ENCODE measurements at regions not wholly inside any gene's neighbourhood (a gene's known extent, or its start where the extent isn't known, plus 50 kb on each side); places are given as distances from the start of the nearest gene placed in this dataset.

DNA sequence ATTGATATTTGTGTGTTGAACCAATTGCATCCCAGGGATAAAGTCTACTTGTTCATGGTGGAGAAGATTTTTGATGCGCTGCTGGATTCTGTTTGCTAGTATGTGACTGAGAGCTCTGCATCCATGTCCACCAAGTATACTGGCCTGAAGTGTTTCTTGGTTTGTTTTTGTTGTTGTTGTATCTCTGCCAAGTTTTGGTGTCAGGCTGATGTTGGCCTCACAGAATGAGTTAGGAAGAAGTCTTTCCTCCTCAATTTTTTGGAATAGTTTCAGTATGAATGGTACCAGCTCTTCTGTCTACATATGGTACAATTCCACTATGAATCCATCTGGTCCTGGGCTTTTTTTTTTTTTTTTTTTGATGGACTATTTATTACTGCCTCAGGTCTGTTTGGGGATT is 50.9 kb upstream of the OSTN start:
- no peak overlapping the region for H3K4me3 Mint-ChIP-seq (ENCODE audit: unreplicated experiment)
- H3K36me3 Mint-ChIP-seq (ENCODE audit: unreplicated experiment): no peaks in the 10 kb centered on the region
- H3K27me3 Mint-ChIP-seq (ENCODE audit: unreplicated experiment): no peaks in the 10 kb centered on the region
- TF ChIP-seq, protein P1, sequence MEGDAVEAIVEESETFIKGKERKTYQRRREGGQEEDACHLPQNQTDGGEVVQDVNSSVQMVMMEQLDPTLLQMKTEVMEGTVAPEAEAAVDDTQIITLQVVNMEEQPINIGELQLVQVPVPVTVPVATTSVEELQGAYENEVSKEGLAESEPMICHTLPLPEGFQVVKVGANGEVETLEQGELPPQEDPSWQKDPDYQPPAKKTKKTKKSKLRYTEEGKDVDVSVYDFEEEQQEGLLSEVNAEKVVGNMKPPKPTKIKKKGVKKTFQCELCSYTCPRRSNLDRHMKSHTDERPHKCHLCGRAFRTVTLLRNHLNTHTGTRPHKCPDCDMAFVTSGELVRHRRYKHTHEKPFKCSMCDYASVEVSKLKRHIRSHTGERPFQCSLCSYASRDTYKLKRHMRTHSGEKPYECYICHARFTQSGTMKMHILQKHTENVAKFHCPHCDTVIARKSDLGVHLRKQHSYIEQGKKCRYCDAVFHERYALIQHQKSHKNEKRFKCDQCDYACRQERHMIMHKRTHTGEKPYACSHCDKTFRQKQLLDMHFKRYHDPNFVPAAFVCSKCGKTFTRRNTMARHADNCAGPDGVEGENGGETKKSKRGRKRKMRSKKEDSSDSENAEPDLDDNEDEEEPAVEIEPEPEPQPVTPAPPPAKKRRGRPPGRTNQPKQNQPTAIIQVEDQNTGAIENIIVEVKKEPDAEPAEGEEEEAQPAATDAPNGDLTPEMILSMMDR (IDR thresholded peaks at IDR 0.05): no peak
- H3K9me3 Mint-ChIP-seq (ENCODE audit: unreplicated experiment): peaks cover 10% of the 10 kb centered on the region
- peaks cover 2% of the 10 kb centered on the region for H3K4me1 Mint-ChIP-seq (ENCODE audit: unreplicated experiment)
- no peak for DNase-seq (ENCODE audit: extremely low spot score, unreplicated experiment)
- H3K27ac Mint-ChIP-seq (ENCODE audit: unreplicated experiment): no peak overlapping the region

GRCh38 chr3:191143224-191143623 is 55.8 kb upstream of the OSTN start:
- H3K4me1 Mint-ChIP-seq (ENCODE audit: unreplicated experiment): peaks cover 11% of the 10 kb centered on the region
- H3K27ac Mint-ChIP-seq (ENCODE audit: unreplicated experiment): no peak overlapping the region
- H3K9me3 Mint-ChIP-seq (ENCODE audit: unreplicated experiment): no peaks in the 10 kb centered on the region
- no peaks in the 10 kb centered on the region for H3K36me3 Mint-ChIP-seq (ENCODE audit: unreplicated experiment)
- H3K4me3 Mint-ChIP-seq (ENCODE audit: unreplicated experiment): no peak overlapping the region
- TF ChIP-seq, protein P1 (IDR thresholded peaks at IDR 0.05): no peak
- no peaks in the 10 kb centered on the region for H3K27me3 Mint-ChIP-seq (ENCODE audit: unreplicated experiment)
- no peak for DNase-seq (ENCODE audit: extremely low spot score, unreplicated experiment)

GRCh38 chr3:191141728-191142127 is 57.3 kb upstream of the OSTN start:
- peaks cover 11% of the 10 kb centered on the region for H3K4me1 Mint-ChIP-seq (ENCODE audit: unreplicated experiment)
- peak overlapping the region; percentile 51 for H3K27ac Mint-ChIP-seq (ENCODE audit: unreplicated experiment)
- no peak for DNase-seq (ENCODE audit: extremely low spot score, unreplicated experiment)
- H3K9me3 Mint-ChIP-seq (ENCODE audit: unreplicated experiment): no peaks in the 10 kb centered on the region
- H3K36me3 Mint-ChIP-seq (ENCODE audit: unreplicated experiment): no peaks in the 10 kb centered on the region
- TF ChIP-seq, protein P1 (IDR thresholded peaks at IDR 0.05): no peak
- H3K4me3 Mint-ChIP-seq (ENCODE audit: unreplicated experiment): no peak overlapping the region
- H3K27me3 Mint-ChIP-seq (ENCODE audit: unreplicated experiment): no peaks in the 10 kb centered on the region

DNA sequence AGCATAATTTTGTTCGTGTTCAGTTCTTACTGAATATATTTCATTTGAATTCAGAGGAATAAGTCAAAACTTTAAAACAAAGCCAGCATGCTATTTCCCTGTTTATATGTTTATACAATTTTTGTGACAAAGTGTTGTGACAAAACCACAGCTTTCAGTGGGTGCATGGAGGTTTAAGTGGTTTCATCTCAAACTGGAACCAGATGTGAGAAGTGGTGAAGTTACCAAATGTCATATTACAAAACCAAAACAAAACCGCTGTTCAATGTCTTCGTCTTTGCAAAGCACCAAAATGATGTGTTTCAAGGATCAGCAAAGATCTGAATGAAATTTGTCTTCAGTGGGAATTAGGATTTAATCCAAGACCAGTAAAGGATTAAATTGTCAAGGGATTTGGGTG is 59.3 kb upstream of the OSTN start:
- no peak for DNase-seq (ENCODE audit: extremely low spot score, unreplicated experiment)

GRCh38 chr3:191138937-191139336 is 60.1 kb upstream of the OSTN start:
- Mint-ChIP-seq H3K36me3 (ENCODE audit: unreplicated experiment) (no peaks in the 10 kb centered on the region), H3K4me1 (ENCODE audit: unreplicated experiment) (peaks cover 11% of the 10 kb centered on the region)

More for the DNA sequence above, 59.3 kb upstream of the OSTN start:
- peaks cover 11% of the 10 kb centered on the region for H3K4me1 Mint-ChIP-seq (ENCODE audit: unreplicated experiment)
- TF ChIP-seq, protein P1 (IDR thresholded peaks at IDR 0.05): no peak
- H3K27me3 Mint-ChIP-seq (ENCODE audit: unreplicated experiment): no peaks in the 10 kb centered on the region
- no peaks in the 10 kb centered on the region for H3K36me3 Mint-ChIP-seq (ENCODE audit: unreplicated experiment)
- H3K27ac Mint-ChIP-seq (ENCODE audit: unreplicated experiment): no peak overlapping the region
- no peaks in the 10 kb centered on the region for H3K9me3 Mint-ChIP-seq (ENCODE audit: unreplicated experiment)
- no peak overlapping the region for H3K4me3 Mint-ChIP-seq (ENCODE audit: unreplicated experiment)

More at GRCh38 chr3:191138937-191139336, 60.1 kb upstream of the OSTN start:
- Mint-ChIP-seq H3K4me3 (ENCODE audit: unreplicated experiment) (no peak overlapping the region), H3K27me3 (ENCODE audit: unreplicated experiment) (no peaks in the 10 kb centered on the region), H3K9me3 (ENCODE audit: unreplicated experiment) (no peaks in the 10 kb centered on the region), H3K27ac (ENCODE audit: unreplicated experiment) (no peak overlapping the region)
- no peak for DNase-seq (ENCODE audit: extremely low spot score, unreplicated experiment)
- TF ChIP-seq, protein P1 (IDR thresholded peaks at IDR 0.05): no peak
